Fibroblast of lung (primary cell): ENCODE measurements at regions not wholly inside any gene's neighbourhood (a gene's known extent, or its start where the extent isn't known, plus 50 kb on each side); places are given as distances from the start of the nearest gene placed in this dataset.

Experiments
- CTCF ChIP-seq, 2 donors: IDR thresholded peaks in 1 of 2; conservative IDR thresholded peaks in 1 of 2; 1 replicate in 1 of 2; 2 replicates in 1 of 2; pipeline ENCODE4 v1.5.1; 2011 to 2012; ENCODE audit warnings: low read length in 2 of 2, control low read depth in 1 of 2, inconsistent platforms in 1 of 2, low read depth in 1 of 2, mild to moderate bottlenecking in 1 of 2
- EZH2 ChIP-seq: IDR thresholded peaks from 2 replicates; pipeline ENCODE4 v1.5.1; 2012; ENCODE audit warnings: low read length, control low read depth, mild to moderate bottlenecking; ENCODE audit errors: missing control alignments

- TF ChIP-seq CTCF (conservative IDR thresholded peaks at IDR 0.05 in 1 of 2, IDR thresholded peaks at IDR 0.05 in 1 of 2; ENCODE audit: low read depth in 1 of 2, low read length in 2 of 2) (no peak), EZH2 (no peak)
Measured at GRCh38 chr6:4615231-4615630, 161.0 kb upstream of the CDYL start.
